H1 (cell line): ENCODE measurements at regions not wholly inside any gene's neighbourhood (a gene's known extent, or its start where the extent isn't known, plus 50 kb on each side); places are given as distances from the start of the nearest gene placed in this dataset.

Source experiments
- CHD2 ChIP-seq: IDR thresholded peaks from 2 replicates; pipeline ENCODE4 v1.6.1; 2012; ENCODE audit warnings: low read length, improper control_type of control experiment
- EP300 ChIP-seq, 2 experiments: IDR thresholded peaks; 1 replicate in 1 of 2; 2 replicates in 1 of 2; pipeline ENCODE4 v1.6.1; 2011 to 2012; ENCODE audit warnings: low read depth in 2 of 2, low read length in 2 of 2, mild to moderate bottlenecking in 2 of 2, borderline replicate concordance in 1 of 2, inconsistent platforms in 1 of 2, moderate library complexity in 1 of 2
- EZH2 ChIP-seq: fragments of 200-600 bp; sonication (generic); IDR thresholded peaks from 2 replicates; pipeline ENCODE4 v1.7.1; 2012; ENCODE audit warnings: low read depth, mild to moderate bottlenecking, moderate library complexity, low read length, inconsistent platforms; ENCODE audit not compliant: severe bottlenecking
- JUN ChIP-seq: IDR thresholded peaks from 2 replicates; pipeline ENCODE4 v1.6.1; 2011; ENCODE audit warnings: low read depth, mild to moderate bottlenecking, improper control_type of control experiment, low read length
- POLR2A ChIP-seq, 2 experiments: IDR thresholded peaks; 1 replicate in 1 of 2; 2 replicates in 1 of 2; pipeline ENCODE4 v1.6.1; 2011; ENCODE audit warnings: low read depth in 2 of 2, low read length in 2 of 2, mild to moderate bottlenecking in 2 of 2; ENCODE audit errors: control extremely low read depth in 1 of 2
- POLR2AphosphoS5 ChIP-seq: IDR thresholded peaks from 2 replicates; pipeline ENCODE4 v1.6.1; 2011; ENCODE audit warnings: low read depth, low read length
- SP1 ChIP-seq: IDR thresholded peaks from 2 replicates; pipeline ENCODE4 v1.6.1; 2011; ENCODE audit warnings: low read depth, low read length
- TAF1 ChIP-seq: IDR thresholded peaks from 2 replicates; pipeline ENCODE4 v1.6.1; 2011; ENCODE audit warnings: mild to moderate bottlenecking, low read depth, low read length
- ZNF274 ChIP-seq: IDR thresholded peaks from 2 replicates; pipeline ENCODE4 v1.7.0; 2012; ENCODE audit warnings: low read length, borderline replicate concordance; ENCODE audit errors: extremely low read depth
- TF ChIP-seq, protein P1 (sequence below), 3 experiments: IDR thresholded peaks; 1 replicate in 2 of 3; 2 replicates in 1 of 3; pipeline versions ENCODE4 v1.5.1 to v1.6.1; 2011; ENCODE audit warnings: low read length in 3 of 3, mild to moderate bottlenecking in 3 of 3, inconsistent platforms in 2 of 3, low read depth in 1 of 3, moderate library complexity in 1 of 3; ENCODE audit not compliant: insufficient read depth in 1 of 3; ENCODE audit errors: control extremely low read depth in 1 of 3
- TF ChIP-seq, protein P2 (sequence below): IDR thresholded peaks from 2 replicates; pipeline ENCODE4 v1.6.1; 2012; ENCODE audit warnings: inconsistent platforms

DNA sequence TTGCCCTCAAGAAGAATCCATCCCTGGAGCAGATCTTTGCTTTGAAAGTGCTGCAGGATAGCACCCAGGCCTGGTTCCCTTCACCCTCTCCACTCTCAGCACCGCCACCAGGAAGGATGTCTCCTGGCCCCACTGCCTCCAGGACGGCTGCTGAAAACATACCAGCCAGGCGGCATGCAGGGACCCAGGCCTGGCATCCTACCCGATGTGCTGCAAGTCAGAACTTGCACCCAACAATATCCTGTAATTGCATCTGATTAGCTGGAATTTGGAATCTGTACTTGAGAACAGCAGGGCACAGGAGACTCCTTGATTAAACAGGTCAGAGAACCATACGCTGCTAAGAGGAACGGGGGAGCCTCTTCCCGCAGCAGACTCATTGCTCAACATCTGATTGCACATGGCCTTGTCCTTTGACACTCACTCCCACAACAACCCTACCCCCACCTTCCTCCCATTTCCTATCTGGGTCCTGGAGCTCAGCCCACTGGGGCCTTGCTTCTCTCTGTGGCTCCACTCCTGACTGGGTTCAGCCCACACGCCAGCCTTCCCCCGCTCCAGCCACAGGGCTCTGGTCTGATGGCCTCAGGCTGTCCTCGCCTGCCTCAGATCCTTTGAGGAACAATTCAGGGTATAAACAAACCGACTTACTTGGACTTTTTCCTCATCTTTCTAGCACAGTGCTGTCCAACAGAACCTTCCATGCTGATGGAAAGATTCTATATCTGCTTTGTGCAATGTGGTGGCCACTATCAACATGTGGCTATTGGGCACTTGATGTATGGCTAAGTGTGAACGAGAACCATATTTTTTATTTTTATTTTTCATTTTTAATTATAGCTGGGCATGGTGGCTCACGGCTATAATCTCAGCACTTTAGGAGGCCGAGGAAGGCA is 78.0 kb downstream of the FGD2 start:
- no peak for TF ChIP-seq ZNF274
- no peak for TF ChIP-seq JUN
- no peak for TF ChIP-seq CHD2
- TF ChIP-seq EZH2, result no peak
- TF ChIP-seq SP1, result no peak
- TF ChIP-seq POLR2AphosphoS5, result no peak
- TF ChIP-seq, protein P1, sequence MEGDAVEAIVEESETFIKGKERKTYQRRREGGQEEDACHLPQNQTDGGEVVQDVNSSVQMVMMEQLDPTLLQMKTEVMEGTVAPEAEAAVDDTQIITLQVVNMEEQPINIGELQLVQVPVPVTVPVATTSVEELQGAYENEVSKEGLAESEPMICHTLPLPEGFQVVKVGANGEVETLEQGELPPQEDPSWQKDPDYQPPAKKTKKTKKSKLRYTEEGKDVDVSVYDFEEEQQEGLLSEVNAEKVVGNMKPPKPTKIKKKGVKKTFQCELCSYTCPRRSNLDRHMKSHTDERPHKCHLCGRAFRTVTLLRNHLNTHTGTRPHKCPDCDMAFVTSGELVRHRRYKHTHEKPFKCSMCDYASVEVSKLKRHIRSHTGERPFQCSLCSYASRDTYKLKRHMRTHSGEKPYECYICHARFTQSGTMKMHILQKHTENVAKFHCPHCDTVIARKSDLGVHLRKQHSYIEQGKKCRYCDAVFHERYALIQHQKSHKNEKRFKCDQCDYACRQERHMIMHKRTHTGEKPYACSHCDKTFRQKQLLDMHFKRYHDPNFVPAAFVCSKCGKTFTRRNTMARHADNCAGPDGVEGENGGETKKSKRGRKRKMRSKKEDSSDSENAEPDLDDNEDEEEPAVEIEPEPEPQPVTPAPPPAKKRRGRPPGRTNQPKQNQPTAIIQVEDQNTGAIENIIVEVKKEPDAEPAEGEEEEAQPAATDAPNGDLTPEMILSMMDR (IDR thresholded peaks at IDR 0.05; ENCODE audit: control extremely low read depth in 1 of 3, insufficient read depth in 1 of 3, low read depth in 1 of 3, low read length in 3 of 3), result no peak
- TF ChIP-seq, protein P2, sequence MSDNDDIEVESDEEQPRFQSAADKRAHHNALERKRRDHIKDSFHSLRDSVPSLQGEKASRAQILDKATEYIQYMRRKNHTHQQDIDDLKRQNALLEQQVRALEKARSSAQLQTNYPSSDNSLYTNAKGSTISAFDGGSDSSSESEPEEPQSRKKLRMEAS, result peak; percentile 49; the same call in 1 of the 2 replicates
- TF ChIP-seq POLR2A (IDR thresholded peaks at IDR 0.05; ENCODE audit: control extremely low read depth in 1 of 2, low read depth in 2 of 2, low read length in 2 of 2), result no peak
- no peak for TF ChIP-seq EP300 (IDR thresholded peaks at IDR 0.05; ENCODE audit: borderline replicate concordance in 1 of 2, low read depth in 2 of 2, low read length in 2 of 2)
- no peak for TF ChIP-seq TAF1
